CD1c-positive myeloid dendritic cell (primary cell): ENCODE measurements at regions not wholly inside any gene's neighbourhood (a gene's known extent, or its start where the extent isn't known, plus 50 kb on each side); places are given as distances from the start of the nearest gene placed in this dataset.
"Not testable (repeated sequence)": the region's sequence is repeated elsewhere in the genome, so short reads cannot be mapped to it uniquely, and the experiment has no call there.

Source experiments
- DNase-seq: peaks from one replicate; pipeline ENCODE4 v3.0.0-alpha.2; 2016; ENCODE audit errors: extremely low spot score

- DNase-seq = no peak
These were observed 341.3 kb upstream of the THBS1 start for GRCh38 chr15:39239562-39239961.

GRCh38 chr15:39242345-39242744 is 338.5 kb upstream of the THBS1 start:
- no peak for DNase-seq

GRCh38 chr15:39243396-39243795 is 337.5 kb upstream of the THBS1 start:
- no peak for DNase-seq

GRCh38 chr15:39244776-39245175 is 336.1 kb upstream of the THBS1 start:
- no peak for DNase-seq

GRCh38 chr15:39246523-39246922 is 334.4 kb upstream of the THBS1 start:
- DNase-seq = no peak

- no peak for DNase-seq
These were observed 333.3 kb upstream of the THBS1 start for GRCh38 chr15:39247574-39247973.

GRCh38 chr15:39248204-39248603 is 332.7 kb upstream of the THBS1 start:
- no peak for DNase-seq

- DNase-seq = no peak
These were observed 330.9 kb upstream of the THBS1 start for GRCh38 chr15:39250001-39250400.

- no peak for DNase-seq
These were observed 330.3 kb upstream of the THBS1 start for GRCh38 chr15:39250460-39251186.

- no peak for DNase-seq
These were observed 329.3 kb upstream of the THBS1 start for GRCh38 chr15:39251413-39252133.

GRCh38 chr15:39252134-39252470 is 328.8 kb upstream of the THBS1 start:
- DNase-seq = no peak

- DNase-seq = no peak
These were observed 327.3 kb upstream of the THBS1 start for GRCh38 chr15:39253552-39253951.

- DNase-seq = no peak
These were observed 326.7 kb upstream of the THBS1 start for GRCh38 chr15:39254181-39254580.

GRCh38 chr15:39255760-39256159 is 325.1 kb upstream of the THBS1 start:
- no peak for DNase-seq

GRCh38 chr15:39260391-39260790 is 320.5 kb upstream of the THBS1 start:
- DNase-seq = no peak

- DNase-seq = no peak
These were observed 320.1 kb upstream of the THBS1 start for GRCh38 chr15:39260791-39261190.

GRCh38 chr15:39261397-39262183 is 319.3 kb upstream of the THBS1 start:
- not testable (repeated sequence) for DNase-seq

GRCh38 chr15:39262995-39263772 is 317.7 kb upstream of the THBS1 start:
- DNase-seq = peak; percentile 4

GRCh38 chr15:39265261-39265660 is 315.6 kb upstream of the THBS1 start:
- no peak for DNase-seq

GRCh38 chr15:39266890-39267289 is 314.0 kb upstream of the THBS1 start:
- DNase-seq = no peak

GRCh38 chr15:39267685-39268084 is 313.2 kb upstream of the THBS1 start:
- no peak for DNase-seq

- no peak for DNase-seq
These were observed 311.5 kb upstream of the THBS1 start for GRCh38 chr15:39269352-39269751.
